ENCODE measurements at regions not wholly inside any gene's neighbourhood (a gene's known extent, or its start where the extent isn't known, plus 50 kb on each side); places are given as distances from the start of the nearest gene placed in this dataset.
"Not testable (repeated sequence)": the region's sequence is repeated elsewhere in the genome, so short reads cannot be mapped to it uniquely, and the experiment has no call there.

DNA sequence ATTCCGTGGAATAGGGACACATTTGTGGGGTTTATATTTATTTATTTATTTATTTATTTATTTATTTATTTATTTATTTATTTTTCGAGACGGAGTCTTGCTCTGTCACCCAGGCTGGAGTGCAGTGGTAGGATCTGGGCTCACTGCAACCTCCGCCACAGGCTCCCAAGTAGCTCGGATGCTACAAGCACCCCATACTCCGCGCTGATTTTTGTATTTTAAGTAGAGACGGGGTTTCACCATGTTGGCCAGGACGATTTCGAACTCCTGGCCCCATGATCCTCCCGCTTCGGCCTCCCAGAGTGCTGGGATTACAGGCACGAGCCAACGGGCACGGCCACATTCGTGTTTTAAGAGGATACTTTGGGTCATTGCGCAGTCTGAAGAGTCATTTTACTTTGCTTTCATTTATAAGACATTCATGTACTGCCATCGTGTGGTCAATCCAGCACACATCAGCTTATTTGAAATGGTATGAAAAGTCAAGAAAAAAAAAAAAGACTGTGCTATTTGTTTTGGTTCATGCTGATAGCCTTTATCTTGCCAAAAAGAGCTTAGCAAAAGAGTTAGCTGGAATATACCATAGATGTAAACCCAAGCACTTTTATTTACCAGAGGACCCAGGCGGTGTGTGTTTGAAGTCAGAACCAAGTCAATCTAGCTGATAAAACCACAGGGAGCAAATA lies 1075.0 kb downstream of the EPHA3 start:
- H3K27me3 Mint-ChIP-seq (ENCODE audit: low read depth, poor library complexity); H3K4me1 Mint-ChIP-seq; H3K36me3 Mint-ChIP-seq (ENCODE audit: low read depth); H3K27ac Mint-ChIP-seq; H3K9me3 Mint-ChIP-seq: not testable (repeated sequence)
- TF ChIP-seq, protein P1, sequence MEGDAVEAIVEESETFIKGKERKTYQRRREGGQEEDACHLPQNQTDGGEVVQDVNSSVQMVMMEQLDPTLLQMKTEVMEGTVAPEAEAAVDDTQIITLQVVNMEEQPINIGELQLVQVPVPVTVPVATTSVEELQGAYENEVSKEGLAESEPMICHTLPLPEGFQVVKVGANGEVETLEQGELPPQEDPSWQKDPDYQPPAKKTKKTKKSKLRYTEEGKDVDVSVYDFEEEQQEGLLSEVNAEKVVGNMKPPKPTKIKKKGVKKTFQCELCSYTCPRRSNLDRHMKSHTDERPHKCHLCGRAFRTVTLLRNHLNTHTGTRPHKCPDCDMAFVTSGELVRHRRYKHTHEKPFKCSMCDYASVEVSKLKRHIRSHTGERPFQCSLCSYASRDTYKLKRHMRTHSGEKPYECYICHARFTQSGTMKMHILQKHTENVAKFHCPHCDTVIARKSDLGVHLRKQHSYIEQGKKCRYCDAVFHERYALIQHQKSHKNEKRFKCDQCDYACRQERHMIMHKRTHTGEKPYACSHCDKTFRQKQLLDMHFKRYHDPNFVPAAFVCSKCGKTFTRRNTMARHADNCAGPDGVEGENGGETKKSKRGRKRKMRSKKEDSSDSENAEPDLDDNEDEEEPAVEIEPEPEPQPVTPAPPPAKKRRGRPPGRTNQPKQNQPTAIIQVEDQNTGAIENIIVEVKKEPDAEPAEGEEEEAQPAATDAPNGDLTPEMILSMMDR (IDR thresholded peaks at IDR 0.05) = peak; percentile 47
- DNase-seq = peak; percentile 34
- peak overlapping the region; percentile 78 for H3K4me3 Mint-ChIP-seq

DNA sequence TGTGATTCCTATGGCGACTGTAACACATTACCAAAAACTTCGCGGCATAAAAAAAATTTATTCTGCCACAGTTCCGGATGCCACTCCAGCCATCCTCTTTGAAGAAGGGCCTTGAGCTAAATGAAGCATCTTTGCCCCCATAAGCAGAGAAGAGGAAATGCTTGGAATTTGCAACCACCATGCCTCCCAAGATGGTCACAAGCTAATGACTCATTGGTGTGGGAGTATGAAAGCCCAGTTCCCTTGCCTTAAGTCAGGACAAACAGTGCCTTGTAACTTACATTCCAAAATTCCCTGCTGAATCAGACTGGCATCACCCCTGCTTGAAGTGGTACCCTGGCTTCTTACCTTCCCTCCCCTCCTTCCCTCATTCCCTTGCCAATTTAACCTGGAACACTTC lies 1077.4 kb downstream of the EPHA3 start:
- Mint-ChIP-seq H3K27me3 (ENCODE audit: low read depth, poor library complexity) (peaks cover 3% of the 10 kb centered on the region), H3K36me3 (ENCODE audit: low read depth) (no peaks in the 10 kb centered on the region), H3K9me3 (peaks cover 4% of the 10 kb centered on the region), H3K27ac (no peak overlapping the region), H3K4me3 (no peak overlapping the region), H3K4me1 (peaks cover 4% of the 10 kb centered on the region)
- TF ChIP-seq, protein P1 (IDR thresholded peaks at IDR 0.05) = no peak
- no peak for DNase-seq

DNA sequence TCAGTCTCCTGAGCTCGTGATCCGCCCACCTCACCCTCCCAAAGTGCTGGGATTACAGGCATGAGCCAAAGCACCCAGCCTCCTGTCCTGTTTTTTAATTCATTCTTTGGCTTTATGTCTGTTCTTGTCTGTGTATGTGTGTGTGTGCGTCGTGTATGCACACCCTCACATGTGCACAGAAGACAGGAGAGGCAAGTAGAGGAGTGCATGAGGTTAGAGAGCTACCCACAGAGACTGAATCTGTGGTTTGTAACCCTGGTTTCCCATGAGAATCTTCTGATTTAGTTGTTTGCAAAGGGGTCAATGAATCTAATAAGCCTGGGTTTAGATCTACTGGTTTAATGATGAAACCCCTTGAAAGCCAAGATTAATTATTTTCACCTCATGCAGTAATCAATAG lies 1090.0 kb downstream of the EPHA3 start:
- DNase-seq; H3K4me1 Mint-ChIP-seq; H3K36me3 Mint-ChIP-seq (ENCODE audit: low read depth); H3K27ac Mint-ChIP-seq; H3K4me3 Mint-ChIP-seq; H3K27me3 Mint-ChIP-seq (ENCODE audit: low read depth, poor library complexity): not testable (repeated sequence)
- peaks cover 27% of the 10 kb centered on the region for H3K9me3 Mint-ChIP-seq

DNA sequence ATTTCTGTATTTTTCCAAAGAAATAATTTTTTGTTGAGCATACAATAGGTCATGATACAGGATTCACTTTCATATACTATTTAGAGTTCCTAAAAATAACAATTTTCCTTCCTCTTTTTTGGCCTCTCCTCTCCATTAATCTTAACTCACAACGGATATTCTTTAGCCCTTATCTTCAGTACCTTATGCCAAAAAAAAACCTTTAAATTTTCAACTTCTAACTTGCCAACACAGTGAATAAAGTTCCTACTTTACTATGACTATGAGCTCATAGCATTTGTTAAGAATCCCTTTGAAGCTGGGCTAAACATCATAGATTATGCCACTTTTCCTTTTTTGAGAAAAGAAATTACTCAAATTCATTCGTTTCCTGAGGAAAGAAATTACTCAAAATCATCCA lies 1095.5 kb downstream of the EPHA3 start:
- H3K4me3 Mint-ChIP-seq; H3K27me3 Mint-ChIP-seq (ENCODE audit: low read depth, poor library complexity); H3K27ac Mint-ChIP-seq; DNase-seq; H3K9me3 Mint-ChIP-seq; H3K4me1 Mint-ChIP-seq; H3K36me3 Mint-ChIP-seq (ENCODE audit: low read depth): not testable (repeated sequence)

DNA sequence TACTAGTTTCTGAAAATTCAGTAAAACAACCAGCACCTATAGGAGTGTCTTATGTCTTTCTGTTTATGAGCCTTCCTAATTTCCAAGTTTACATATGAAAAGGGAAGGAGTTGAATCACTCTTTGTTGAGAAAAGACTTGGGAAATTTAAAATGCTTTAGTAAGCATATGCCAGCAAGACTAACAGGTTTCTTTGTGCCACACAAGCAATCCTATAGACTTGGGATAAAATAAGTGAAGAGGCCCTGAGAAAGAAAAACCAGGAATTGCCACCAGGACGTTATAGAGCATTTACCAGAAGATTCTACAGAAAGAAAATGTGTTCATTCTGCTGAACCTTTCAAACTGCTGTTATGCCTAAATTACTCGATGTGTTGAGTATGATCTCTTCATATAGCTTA lies 1099.1 kb downstream of the EPHA3 start:
- H3K9me3 Mint-ChIP-seq = peaks cover 10% of the 10 kb centered on the region
- not testable (repeated sequence) for DNase-seq

DNA sequence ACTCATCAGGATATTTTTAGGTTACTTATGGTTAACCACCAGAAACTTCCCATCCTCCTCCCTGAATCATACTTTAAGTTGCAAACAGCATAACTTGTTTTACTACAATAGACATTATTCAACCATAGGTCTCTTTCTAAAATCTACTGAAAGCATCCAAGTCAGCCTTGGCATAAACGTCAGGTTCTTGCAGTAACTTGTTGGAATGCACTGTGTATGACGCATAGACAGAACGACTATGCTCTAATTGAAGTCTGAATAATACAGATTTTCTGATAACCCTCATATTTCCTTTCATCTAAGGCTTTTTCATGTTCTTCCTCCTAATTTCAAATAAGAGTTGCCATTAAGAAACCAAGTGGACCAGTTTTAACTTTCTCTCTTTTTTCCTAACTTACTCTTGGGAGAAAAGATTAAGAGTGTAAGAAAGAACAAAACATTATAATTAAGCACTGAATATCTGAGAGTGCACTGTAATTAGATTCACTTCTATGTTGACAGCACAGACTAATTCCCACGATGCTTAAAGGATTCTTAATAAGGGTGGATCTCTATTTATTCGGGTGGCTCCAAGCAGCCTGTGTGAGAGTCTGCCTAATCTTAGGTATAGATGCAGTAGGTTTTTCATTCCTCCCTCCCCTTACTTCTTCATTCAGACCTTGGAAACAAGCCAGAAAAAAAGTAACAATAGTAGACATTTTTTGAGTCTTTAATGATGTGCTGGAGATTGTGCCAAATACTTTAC lies 1100.1 kb downstream of the EPHA3 start:
- H3K4me1 Mint-ChIP-seq; H3K27ac Mint-ChIP-seq; H3K36me3 Mint-ChIP-seq (ENCODE audit: low read depth); H3K27me3 Mint-ChIP-seq (ENCODE audit: low read depth, poor library complexity); H3K4me3 Mint-ChIP-seq; DNase-seq: not testable (repeated sequence)
- peaks cover 19% of the 10 kb centered on the region for H3K9me3 Mint-ChIP-seq

More for the DNA sequence above, 1099.1 kb downstream of the EPHA3 start:
- H3K36me3 Mint-ChIP-seq (ENCODE audit: low read depth); H3K4me3 Mint-ChIP-seq; H3K4me1 Mint-ChIP-seq; H3K27ac Mint-ChIP-seq; H3K27me3 Mint-ChIP-seq (ENCODE audit: low read depth, poor library complexity): not testable (repeated sequence)

DNA sequence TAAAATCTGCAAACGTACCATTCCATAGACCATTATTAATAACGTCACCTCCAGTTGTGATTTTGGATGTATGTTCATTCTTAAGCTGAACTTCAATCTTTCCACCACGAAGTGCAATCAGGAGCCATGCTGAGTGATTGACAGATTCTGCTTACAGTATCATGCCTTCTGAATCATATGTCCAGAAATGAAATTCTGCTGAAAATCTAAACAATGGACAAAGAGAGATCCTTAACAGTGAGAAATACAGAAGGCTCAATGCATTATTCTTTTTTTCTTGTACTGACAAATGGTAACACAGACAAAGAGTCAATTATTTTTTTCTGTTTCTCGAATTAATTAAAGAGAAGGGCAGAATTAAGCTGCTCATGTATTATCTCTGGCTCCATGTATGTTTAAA lies 1114.5 kb downstream of the EPHA3 start:
- H3K4me3 Mint-ChIP-seq = no peak overlapping the region
- peaks cover 21% of the 10 kb centered on the region for H3K9me3 Mint-ChIP-seq
- no peak for DNase-seq
- H3K4me1 Mint-ChIP-seq = no peaks in the 10 kb centered on the region
- no peak overlapping the region for H3K27ac Mint-ChIP-seq
- TF ChIP-seq, protein P1 (IDR thresholded peaks at IDR 0.05) = no peak
- H3K36me3 Mint-ChIP-seq (ENCODE audit: low read depth) = no peaks in the 10 kb centered on the region
- H3K27me3 Mint-ChIP-seq (ENCODE audit: low read depth, poor library complexity) = no peaks in the 10 kb centered on the region

DNA sequence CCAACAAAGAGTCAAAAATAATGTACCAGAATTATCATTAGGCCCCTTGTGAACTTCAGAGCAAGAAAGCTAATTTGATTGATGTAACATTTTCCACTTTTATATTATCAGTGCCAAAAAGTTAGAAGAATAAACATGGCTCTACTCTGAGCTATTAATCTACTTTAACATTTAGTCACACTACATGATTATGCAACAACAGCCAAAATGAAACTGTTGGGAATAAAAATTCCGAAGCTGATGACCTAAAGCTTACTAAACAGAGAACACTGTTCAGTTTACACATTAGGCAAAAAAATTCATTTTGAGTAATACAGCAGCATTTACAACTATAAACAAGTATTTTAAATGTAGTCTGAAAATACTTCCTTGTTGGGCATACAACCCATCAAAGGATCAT lies 1134.1 kb downstream of the EPHA3 start:
- Mint-ChIP-seq H3K4me3 (no peak overlapping the region), H3K27me3 (ENCODE audit: low read depth, poor library complexity) (peaks cover 4% of the 10 kb centered on the region), H3K36me3 (ENCODE audit: low read depth) (no peaks in the 10 kb centered on the region), H3K27ac (no peak overlapping the region), H3K9me3 (peaks cover 41% of the 10 kb centered on the region), H3K4me1 (no peaks in the 10 kb centered on the region)
- no peak for DNase-seq
- TF ChIP-seq, protein P1 (IDR thresholded peaks at IDR 0.05) = no peak

Data from nephron progenitor cell (in vitro differentiated cells).